GM23338 (cell line): ENCODE measurements at regions not wholly inside any gene's neighbourhood (a gene's known extent, or its start where the extent isn't known, plus 50 kb on each side); places are given as distances from the start of the nearest gene placed in this dataset.

Experiments used
- ATAC-seq: fragments of 200-7000 bp; cut with Tn5 transposase; 3 replicates; pipeline ENCODE4 v1.9.1; 2020
- DNase-seq: peaks from one replicate; pipeline ENCODE4 v3.0.0-alpha.2; 2015; ENCODE audit warnings: low spot score
- H2AFZ ChIP-seq: fragments of 200-600 bp; sonication (generic); 2 replicates; pipeline ENCODE4 v1.8.0; 2016; ENCODE audit warnings: antibody characterized with exemption, mild to moderate bottlenecking, moderate library complexity
- H3F3A ChIP-seq: fragments of 200-600 bp; sonication (generic); replicated peaks from 2 replicates; pipeline ENCODE4 v1.8.0; 2017; ENCODE audit warnings: antibody characterized with exemption, mixed run types, low read depth
- H3K27ac ChIP-seq: fragments of 200-600 bp; sonication (generic); 2 replicates; pipeline ENCODE4 v1.6.1; 2016; ENCODE audit warnings: low read depth
- H3K27me3 ChIP-seq: fragments of 200-600 bp; sonication (generic); 2 replicates; pipeline ENCODE4 v1.8.0; 2016; ENCODE audit warnings: mild to moderate bottlenecking, mixed run types, moderate library complexity; ENCODE audit not compliant: insufficient read depth
- H3K36me3 ChIP-seq: fragments of 200-600 bp; sonication (generic); 2 replicates; pipeline ENCODE4 v1.8.0; 2016; ENCODE audit warnings: mild to moderate bottlenecking; ENCODE audit not compliant: insufficient read depth
- H3K4me1 ChIP-seq: fragments of 200-600 bp; sonication (generic); 2 replicates; pipeline ENCODE4 v1.8.0; 2016; ENCODE audit warnings: mild to moderate bottlenecking, moderate library complexity; ENCODE audit not compliant: insufficient read depth
- H3K4me2 ChIP-seq: fragments of 200-600 bp; sonication (generic); 2 replicates; pipeline ENCODE4 v1.7.1; 2017; ENCODE audit warnings: mixed run types
- H3K4me3 ChIP-seq: fragments of 200-600 bp; sonication (generic); 2 replicates; pipeline ENCODE4 v1.6.1; 2016; ENCODE audit warnings: mixed run types
- H3K79me2 ChIP-seq: fragments of 200-600 bp; sonication (generic); replicated peaks from 2 replicates; pipeline ENCODE4 v1.8.0; 2017; ENCODE audit warnings: mild to moderate bottlenecking; ENCODE audit not compliant: insufficient read depth
- H3K9me2 ChIP-seq: fragments of 200-600 bp; sonication (generic); 2 replicates; pipeline ENCODE4 v1.8.0; 2017; ENCODE audit not compliant: insufficient read depth
- H4K20me1 ChIP-seq: fragments of 200-600 bp; sonication (generic); replicated peaks from 2 replicates; pipeline ENCODE4 v1.8.0; 2017; ENCODE audit warnings: mild to moderate bottlenecking; ENCODE audit not compliant: insufficient read depth
- H3K27ac Mint-ChIP-seq: 2 replicates; pipeline ENCODE4 v1.8.0; 2020; ENCODE audit warnings: inconsistent platforms, mild to moderate bottlenecking, moderate library complexity, mixed read lengths
- H3K27me3 Mint-ChIP-seq: 3 replicates; pipeline ENCODE4 v1.8.0; 2022; ENCODE audit warnings: low read depth, mild to moderate bottlenecking, moderate library complexity, mixed read lengths, inconsistent platforms; ENCODE audit not compliant: insufficient read depth, poor library complexity
- H3K36me3 Mint-ChIP-seq: 3 replicates; pipeline ENCODE4 v1.8.0; 2021; ENCODE audit warnings: low read depth, mild to moderate bottlenecking, inconsistent platforms, moderate library complexity, mixed read lengths
- H3K4me1 Mint-ChIP-seq: 3 replicates; pipeline ENCODE4 v1.8.0; 2020; ENCODE audit warnings: mild to moderate bottlenecking, inconsistent platforms, mixed read lengths
- H3K4me3 Mint-ChIP-seq: 3 replicates; pipeline ENCODE4 v1.8.0; 2021; ENCODE audit warnings: moderate library complexity, mild to moderate bottlenecking, inconsistent platforms, mixed read lengths
- H3K9me3 Mint-ChIP-seq: 3 replicates; pipeline ENCODE4 v1.8.0; 2020; ENCODE audit warnings: moderate library complexity, mild to moderate bottlenecking, inconsistent platforms, mixed read lengths
- CREB1 ChIP-seq: fragments of 250-450 bp; sonication (Bioruptor Pico); IDR thresholded peaks from 2 replicates; pipeline ENCODE4 v1.5.0; 2020; ENCODE audit warnings: low read depth, mild to moderate bottlenecking, moderate library complexity
- ETS1 ChIP-seq: IDR thresholded peaks from 2 replicates; pipeline ENCODE4 v1.6.1; 2016; ENCODE audit warnings: antibody characterized with exemption
- EZH2 ChIP-seq: fragments of 200-600 bp; sonication (generic); IDR thresholded peaks from one replicate; pipeline ENCODE4 v1.8.0; 2017; ENCODE audit warnings: antibody characterized with exemption, mild to moderate bottlenecking, low read depth; ENCODE audit not compliant: unreplicated experiment
- JUNB ChIP-seq: IDR thresholded peaks from one replicate; pipeline ENCODE4 v1.6.1; 2016; ENCODE audit warnings: antibody characterized with exemption; ENCODE audit not compliant: unreplicated experiment
- POLR2AphosphoS5 ChIP-seq: IDR thresholded peaks from 2 replicates; pipeline ENCODE4 v1.6.1; 2016; ENCODE audit warnings: antibody characterized with exemption, low read depth
- REST ChIP-seq: IDR thresholded peaks from one replicate; pipeline ENCODE4 v1.6.1; 2018; ENCODE audit warnings: antibody characterized with exemption; ENCODE audit not compliant: unreplicated experiment
- STAT1 ChIP-seq: IDR thresholded peaks from one replicate; pipeline ENCODE4 v1.6.1; 2016; ENCODE audit warnings: antibody characterized with exemption; ENCODE audit not compliant: unreplicated experiment
- ZNF114 ChIP-seq: fragments of 250-450 bp; sonication (Bioruptor Pico); IDR thresholded peaks from 2 replicates; pipeline ENCODE4 v1.5.0; 2020; ENCODE audit warnings: mild to moderate bottlenecking, moderate library complexity
- ZNF331 ChIP-seq: fragments of 250-450 bp; sonication (Bioruptor Pico); IDR thresholded peaks from 2 replicates; pipeline ENCODE4 v1.5.0; 2020; ENCODE audit warnings: low read depth, mild to moderate bottlenecking, moderate library complexity
- ZNF462 ChIP-seq: fragments of 250-450 bp; sonication (Bioruptor Pico); IDR thresholded peaks from 2 replicates; pipeline ENCODE4 v1.5.0; 2020; ENCODE audit warnings: mild to moderate bottlenecking, moderate library complexity

- Mint-ChIP-seq H3K9me3 (no peaks in the 10 kb centered on the region), H3K36me3 (no peaks in the 10 kb centered on the region), H3K27me3 (no peaks in the 10 kb centered on the region), H3K27ac (no peak overlapping the region), H3K4me1 (no peaks in the 10 kb centered on the region), H3K4me3 (no peak overlapping the region)
- DNase-seq: no peak
- no peak for TF ChIP-seq ZNF331 (CRISPR knock-in tag)
- Histone ChIP-seq H4K20me1 (no peaks in the 10 kb centered on the region), H3K9me2 (0 out of 2 replicates have a peak, but pooled peaks cover 3% of the 10 kb centered on the region), H3K4me3 (no peak overlapping the region), H3K4me1 (no peaks in the 10 kb centered on the region), H3K4me2 (no peak overlapping the region), H3K27ac (no peak overlapping the region), H3F3A (no peaks in the 10 kb centered on the region), H3K27me3 (no peaks in the 10 kb centered on the region), H3K36me3 (no peaks in the 10 kb centered on the region), H3K79me2 (no peaks in the 10 kb centered on the region), H2AFZ (no peak overlapping the region)
- no peak for ATAC-seq
These were observed 480.2 kb upstream of the C1orf87 start for GRCh38 chr1:60553730-60554129.

GRCh38 chr1:60547821-60548220 lies 474.3 kb upstream of the C1orf87 start:
- Histone ChIP-seq H3K4me3 (no peak overlapping the region), H3F3A (no peaks in the 10 kb centered on the region), H3K27ac (no peak overlapping the region), H3K27me3 (no peaks in the 10 kb centered on the region), H4K20me1 (no peaks in the 10 kb centered on the region), H3K4me1 (no peaks in the 10 kb centered on the region), H2AFZ (no peak overlapping the region; the same call in 1 of the 2 replicates), H3K36me3 (no peaks in the 10 kb centered on the region), H3K9me2 (0 out of 2 replicates have a peak, but pooled peaks cover 3% of the 10 kb centered on the region), H3K79me2 (no peaks in the 10 kb centered on the region), H3K4me2 (no peak overlapping the region)
- H3K36me3 Mint-ChIP-seq: no peaks in the 10 kb centered on the region
- TF ChIP-seq EZH2 (no peak), STAT1 (no peak), POLR2AphosphoS5 (no peak), CREB1 (CRISPR knock-in tag) (no peak), JUNB (no peak), ZNF114 (CRISPR knock-in tag) (no peak), ETS1 (no peak), REST (no peak), ZNF462 (CRISPR knock-in tag) (no peak)
- ATAC-seq (no peak), DNase-seq (no peak)
- no peaks in the 10 kb centered on the region for H3K4me1 Mint-ChIP-seq
- H3K4me3 Mint-ChIP-seq: no peak overlapping the region
- H3K9me3 Mint-ChIP-seq: no peaks in the 10 kb centered on the region
- no peaks in the 10 kb centered on the region for H3K27me3 Mint-ChIP-seq
- H3K27ac Mint-ChIP-seq: no peak overlapping the region
